Calu3 (cell line): ENCODE measurements at regions not wholly inside any gene's neighbourhood (a gene's known extent, or its start where the extent isn't known, plus 50 kb on each side); places are given as distances from the start of the nearest gene placed in this dataset.
"Not testable (repeated sequence)": the region's sequence is repeated elsewhere in the genome, so short reads cannot be mapped to it uniquely, and the experiment has no call there.

Experiments
- BruUV-seq: library from RNA; stranded (reverse); fragments of 400-500 nt; replicated peaks from 2 replicates; lab custom pipeline; 2021; lab: Mats Ljungman, UMichigan
- CTCF ChIA-PET: fragments of 300-600 bp; sonication (Branson Sonifier 250); formaldehyde crosslinking; loops from one replicate; lab custom pipeline; 2022; ENCODE audit warnings: antibody characterized with exemption; lab: Charles Lee
- DNase-seq: peaks from one replicate; pipeline ENCODE4 v3.0.0; 2022
- H3K27ac Mint-ChIP-seq: one replicate; pipeline ENCODE4 v1.8.0; 2022; ENCODE audit warnings: mixed read lengths; ENCODE audit not compliant: unreplicated experiment
- H3K27me3 Mint-ChIP-seq: one replicate; pipeline ENCODE4 v1.8.0; 2022; ENCODE audit warnings: mixed read lengths; ENCODE audit not compliant: unreplicated experiment
- H3K36me3 Mint-ChIP-seq: one replicate; pipeline ENCODE4 v1.8.0; 2022; ENCODE audit warnings: mild to moderate bottlenecking, moderate library complexity, mixed read lengths; ENCODE audit not compliant: insufficient read depth, unreplicated experiment
- H3K4me1 Mint-ChIP-seq: one replicate; pipeline ENCODE4 v1.8.0; 2022; ENCODE audit warnings: mild to moderate bottlenecking, low read depth, mixed read lengths; ENCODE audit not compliant: unreplicated experiment
- H3K4me3 Mint-ChIP-seq: one replicate; pipeline ENCODE4 v1.8.0; 2022; ENCODE audit warnings: mild to moderate bottlenecking, low read depth, moderate library complexity, mixed read lengths; ENCODE audit not compliant: unreplicated experiment
- H3K9me3 Mint-ChIP-seq: one replicate; pipeline ENCODE4 v1.8.0; 2022; ENCODE audit warnings: low read depth, mixed read lengths; ENCODE audit not compliant: unreplicated experiment
- CTCF ChIP-seq: fragments of 200-600 bp; IDR thresholded peaks from one replicate; pipeline ENCODE4 v1.8.0; 2022; ENCODE audit warnings: antibody characterized with exemption; ENCODE audit not compliant: unreplicated experiment
- intact Hi-C: fragments of 100-400 bp; cut with micrococcal nuclease; formaldehyde crosslinking; loops from one replicate; pipeline ENCODE4 v1.10.0; 2022; ENCODE audit not compliant: unreplicated experiment

GRCh38 chr10:118963341-118963740 lies 66.2 kb upstream of the NANOS1 start:
- BruUV-seq, result no TSS peak
- Mint-ChIP-seq H3K4me1 (peaks cover 8% of the 10 kb centered on the region), H3K36me3 (no peaks in the 10 kb centered on the region), H3K27ac (no peak overlapping the region), H3K9me3 (no peaks in the 10 kb centered on the region), H3K4me3 (no peak overlapping the region), H3K27me3 (no peaks in the 10 kb centered on the region)
- DNase-seq, result no peak
- CTCF ChIA-PET, result no interaction called here
- no peak for TF ChIP-seq CTCF
- intact Hi-C loops, result no loop called here

- DNase-seq, result no peak
- no TSS peak for BruUV-seq
- Mint-ChIP-seq H3K4me1 (peaks cover 8% of the 10 kb centered on the region), H3K27ac (no peak overlapping the region), H3K4me3 (no peak overlapping the region), H3K36me3 (no peaks in the 10 kb centered on the region), H3K27me3 (no peaks in the 10 kb centered on the region), H3K9me3 (no peaks in the 10 kb centered on the region)
- CTCF ChIA-PET, result no interaction called here
- intact Hi-C loops, result no loop called here
- no peak for TF ChIP-seq CTCF
These were observed 65.6 kb upstream of the NANOS1 start for GRCh38 chr10:118963933-118964332.

GRCh38 chr10:118964476-118964875 lies 65.0 kb upstream of the NANOS1 start:
- DNase-seq, H3K27me3 Mint-ChIP-seq, H3K4me3 Mint-ChIP-seq, H3K36me3 Mint-ChIP-seq, H3K9me3 Mint-ChIP-seq, H3K4me1 Mint-ChIP-seq, CTCF ChIA-PET, H3K27ac Mint-ChIP-seq, BruUV-seq, intact Hi-C loops: not testable (repeated sequence)

- Mint-ChIP-seq H3K4me3 (no peak overlapping the region), H3K27me3 (no peaks in the 10 kb centered on the region), H3K9me3 (no peaks in the 10 kb centered on the region), H3K4me1 (peaks cover 10% of the 10 kb centered on the region), H3K36me3 (no peaks in the 10 kb centered on the region), H3K27ac (no peak overlapping the region)
- CTCF ChIA-PET, result no interaction called here
- no TSS peak for BruUV-seq
- no peak for DNase-seq
- intact Hi-C loops, result no loop called here
- TF ChIP-seq CTCF, result no peak
These were observed 64.4 kb upstream of the NANOS1 start for GRCh38 chr10:118965096-118965495.

- no peaks in the 10 kb centered on the region for H3K9me3 Mint-ChIP-seq
- no peak for TF ChIP-seq CTCF
- H3K4me1 Mint-ChIP-seq, result peaks cover 15% of the 10 kb centered on the region
- H3K27ac Mint-ChIP-seq, result no peak overlapping the region
- no peaks in the 10 kb centered on the region for H3K36me3 Mint-ChIP-seq
- CTCF ChIA-PET, result no interaction called here
- no peak for DNase-seq
- no peaks in the 10 kb centered on the region for H3K27me3 Mint-ChIP-seq
- intact Hi-C loops, result no loop called here
- no TSS peak for BruUV-seq
- no peak overlapping the region for H3K4me3 Mint-ChIP-seq
These were observed 63.9 kb upstream of the NANOS1 start for GRCh38 chr10:118965645-118966044.
